ENCODE measurements at regions not wholly inside any gene's neighbourhood (a gene's known extent, or its start where the extent isn't known, plus 50 kb on each side); places are given as distances from the start of the nearest gene placed in this dataset.

GRCh38 chr15:53437985-53438841 is 321.2 kb downstream of the WDR72 start:
- Histone ChIP-seq H3K4me1 (ENCODE audit: insufficient read depth, low read length) (peaks cover 5% of the 10 kb centered on the region), H3K27me3 (ENCODE audit: insufficient read depth, low read length) (no peaks in the 10 kb centered on the region), H3K4me3 (ENCODE audit: low read length) (no peak overlapping the region), H2AFZ (ENCODE audit: low read depth, low read length) (no peak overlapping the region), H3K9me3 (ENCODE audit: low read length) (no peaks in the 10 kb centered on the region), H3K36me3 (ENCODE audit: insufficient read depth, low read length) (no peaks in the 10 kb centered on the region)

GRCh38 chr15:53437366-53437765 is 322.1 kb downstream of the WDR72 start:
- H2AFZ ChIP-seq (ENCODE audit: low read depth, low read length), result no peak overlapping the region
- H3K4me3 ChIP-seq (ENCODE audit: low read length), result no peak overlapping the region
- H3K9me3 ChIP-seq (ENCODE audit: low read length), result no peaks in the 10 kb centered on the region
- peaks cover 5% of the 10 kb centered on the region for H3K4me1 ChIP-seq (ENCODE audit: insufficient read depth, low read length)
- H3K36me3 ChIP-seq (ENCODE audit: insufficient read depth, low read length), result no peaks in the 10 kb centered on the region
- H3K27me3 ChIP-seq (ENCODE audit: insufficient read depth, low read length), result no peaks in the 10 kb centered on the region

- H3K27me3 ChIP-seq (ENCODE audit: insufficient read depth, low read length), result no peaks in the 10 kb centered on the region
- H3K4me1 ChIP-seq (ENCODE audit: insufficient read depth, low read length), result peaks cover 5% of the 10 kb centered on the region
- H3K4me3 ChIP-seq (ENCODE audit: low read length), result no peak overlapping the region
- H2AFZ ChIP-seq (ENCODE audit: low read depth, low read length), result no peak overlapping the region
- H3K36me3 ChIP-seq (ENCODE audit: insufficient read depth, low read length), result no peaks in the 10 kb centered on the region
- H3K9me3 ChIP-seq (ENCODE audit: low read length), result no peaks in the 10 kb centered on the region
Measured at GRCh38 chr15:53434174-53434678, 325.2 kb downstream of the WDR72 start.

- Histone ChIP-seq H3K27me3 (ENCODE audit: insufficient read depth, low read length) (no peaks in the 10 kb centered on the region), H2AFZ (ENCODE audit: low read depth, low read length) (no peak overlapping the region), H3K9me3 (ENCODE audit: low read length) (no peaks in the 10 kb centered on the region), H3K4me3 (ENCODE audit: low read length) (no peak overlapping the region), H3K36me3 (ENCODE audit: insufficient read depth, low read length) (no peaks in the 10 kb centered on the region), H3K4me1 (ENCODE audit: insufficient read depth, low read length) (no peaks in the 10 kb centered on the region)
Measured at GRCh38 chr15:53416219-53416940, 343.1 kb downstream of the WDR72 start.

GRCh38 chr15:53414167-53414566 is 345.3 kb downstream of the WDR72 start:
- H3K36me3 ChIP-seq (ENCODE audit: insufficient read depth, low read length), result no peaks in the 10 kb centered on the region
- no peak overlapping the region for H2AFZ ChIP-seq (ENCODE audit: low read depth, low read length)
- no peaks in the 10 kb centered on the region for H3K9me3 ChIP-seq (ENCODE audit: low read length)
- no peak overlapping the region for H3K4me3 ChIP-seq (ENCODE audit: low read length)
- no peaks in the 10 kb centered on the region for H3K4me1 ChIP-seq (ENCODE audit: insufficient read depth, low read length)
- H3K27me3 ChIP-seq (ENCODE audit: insufficient read depth, low read length), result no peaks in the 10 kb centered on the region

- H3K27me3 ChIP-seq (ENCODE audit: insufficient read depth, low read length), result no peaks in the 10 kb centered on the region
- no peaks in the 10 kb centered on the region for H3K4me1 ChIP-seq (ENCODE audit: insufficient read depth, low read length)
- no peak overlapping the region for H2AFZ ChIP-seq (ENCODE audit: low read depth, low read length)
- no peak overlapping the region for H3K4me3 ChIP-seq (ENCODE audit: low read length)
- no peaks in the 10 kb centered on the region for H3K9me3 ChIP-seq (ENCODE audit: low read length)
- no peaks in the 10 kb centered on the region for H3K36me3 ChIP-seq (ENCODE audit: insufficient read depth, low read length)
Measured at GRCh38 chr15:53412542-53412941, 346.9 kb downstream of the WDR72 start.

GRCh38 chr15:53404930-53405493 is 354.5 kb downstream of the WDR72 start:
- peaks cover 6% of the 10 kb centered on the region for H3K4me1 ChIP-seq (ENCODE audit: insufficient read depth, low read length)
- H3K9me3 ChIP-seq (ENCODE audit: low read length), result no peaks in the 10 kb centered on the region
- no peaks in the 10 kb centered on the region for H3K36me3 ChIP-seq (ENCODE audit: insufficient read depth, low read length)
- H3K4me3 ChIP-seq (ENCODE audit: low read length), result no peak overlapping the region
- H3K27me3 ChIP-seq (ENCODE audit: insufficient read depth, low read length), result no peaks in the 10 kb centered on the region
- H2AFZ ChIP-seq (ENCODE audit: low read depth, low read length), result no peak overlapping the region

GRCh38 chr15:53401503-53401902 is 358.0 kb downstream of the WDR72 start:
- Histone ChIP-seq H3K36me3 (ENCODE audit: insufficient read depth, low read length) (no peaks in the 10 kb centered on the region), H2AFZ (ENCODE audit: low read depth, low read length) (no peak overlapping the region), H3K4me3 (ENCODE audit: low read length) (no peak overlapping the region), H3K9me3 (ENCODE audit: low read length) (no peaks in the 10 kb centered on the region), H3K27me3 (ENCODE audit: insufficient read depth, low read length) (peaks cover 2% of the 10 kb centered on the region), H3K4me1 (ENCODE audit: insufficient read depth, low read length) (peaks cover 6% of the 10 kb centered on the region)

- Histone ChIP-seq H3K9me3 (ENCODE audit: low read length) (no peaks in the 10 kb centered on the region), H3K27me3 (ENCODE audit: insufficient read depth, low read length) (peaks cover 2% of the 10 kb centered on the region), H3K36me3 (ENCODE audit: insufficient read depth, low read length) (no peaks in the 10 kb centered on the region), H3K4me3 (ENCODE audit: low read length) (no peak overlapping the region), H2AFZ (ENCODE audit: low read depth, low read length) (no peak overlapping the region), H3K4me1 (ENCODE audit: insufficient read depth, low read length) (peaks cover 6% of the 10 kb centered on the region)
Measured at GRCh38 chr15:53400986-53401385, 358.5 kb downstream of the WDR72 start.

GRCh38 chr15:53397041-53397616 is 362.3 kb downstream of the WDR72 start:
- H3K27me3 ChIP-seq (ENCODE audit: insufficient read depth, low read length), result peaks cover 2% of the 10 kb centered on the region

GRCh38 chr15:53395871-53396270 is 363.6 kb downstream of the WDR72 start:
- H3K27me3 ChIP-seq (ENCODE audit: insufficient read depth, low read length), result peaks cover 2% of the 10 kb centered on the region
- no peaks in the 10 kb centered on the region for H3K36me3 ChIP-seq (ENCODE audit: insufficient read depth, low read length)
- H3K9me3 ChIP-seq (ENCODE audit: low read length), result no peaks in the 10 kb centered on the region
- H2AFZ ChIP-seq (ENCODE audit: low read depth, low read length), result no peak overlapping the region
- H3K4me3 ChIP-seq (ENCODE audit: low read length), result no peak overlapping the region
- no peaks in the 10 kb centered on the region for H3K4me1 ChIP-seq (ENCODE audit: insufficient read depth, low read length)

More at GRCh38 chr15:53397041-53397616, 362.3 kb downstream of the WDR72 start:
- Histone ChIP-seq H3K4me1 (ENCODE audit: insufficient read depth, low read length) (no peaks in the 10 kb centered on the region), H3K36me3 (ENCODE audit: insufficient read depth, low read length) (no peaks in the 10 kb centered on the region), H2AFZ (ENCODE audit: low read depth, low read length) (no peak overlapping the region), H3K9me3 (ENCODE audit: low read length) (no peaks in the 10 kb centered on the region), H3K4me3 (ENCODE audit: low read length) (no peak overlapping the region)

GRCh38 chr15:53390549-53390948 is 368.9 kb downstream of the WDR72 start:
- H3K4me1 ChIP-seq (ENCODE audit: insufficient read depth, low read length), result peaks cover 8% of the 10 kb centered on the region
- no peaks in the 10 kb centered on the region for H3K27me3 ChIP-seq (ENCODE audit: insufficient read depth, low read length)
- H3K4me3 ChIP-seq (ENCODE audit: low read length), result no peak overlapping the region
- H2AFZ ChIP-seq (ENCODE audit: low read depth, low read length), result no peak overlapping the region
- H3K36me3 ChIP-seq (ENCODE audit: insufficient read depth, low read length), result no peaks in the 10 kb centered on the region
- no peaks in the 10 kb centered on the region for H3K9me3 ChIP-seq (ENCODE audit: low read length)

Data from neuron (in vitro differentiated cells).